Activated B cell treated with CpG ODN at 0.5 μM for 24 hours (primary cell): ENCODE measurements at regions not wholly inside any gene's neighbourhood (a gene's known extent, or its start where the extent isn't known, plus 50 kb on each side); places are given as distances from the start of the nearest gene placed in this dataset.
"Not testable (repeated sequence)": the region's sequence is repeated elsewhere in the genome, so short reads cannot be mapped to it uniquely, and the experiment has no call there.

Experiments
- ATAC-seq: fragments of 200-7000 bp; cut with Tn5 transposase; one replicate; pipeline ENCODE4 v1.10.0; 2021; ENCODE audit warnings: low read depth, mild to moderate bottlenecking, moderate library complexity
- CTCF ChIA-PET: fragments of 350-600 bp; sonication (Branson Sonifier 250); formaldehyde crosslinking; loops from one replicate; lab custom pipeline; 2021; ENCODE audit warnings: antibody characterized with exemption; lab: Charles Lee
- POLR2A ChIA-PET: fragments of 350-600 bp; sonication (Branson Sonifier 250); formaldehyde crosslinking; loops from one replicate; lab custom pipeline; 2021; ENCODE audit warnings: antibody characterized with exemption; lab: Charles Lee
- DNase-seq: peaks from one replicate; pipeline ENCODE4 v3.0.0; 2022
- H3K27ac Mint-ChIP-seq: one replicate; pipeline ENCODE4 v1.8.0; 2020; ENCODE audit warnings: mixed read lengths
- H3K27me3 Mint-ChIP-seq: one replicate; pipeline ENCODE4 v1.8.0; 2021; ENCODE audit warnings: mixed read lengths
- H3K36me3 Mint-ChIP-seq: one replicate; pipeline ENCODE4 v1.8.0; 2021; ENCODE audit warnings: low read depth, mixed read lengths
- H3K4me1 Mint-ChIP-seq: one replicate; pipeline ENCODE4 v1.8.0; 2021; ENCODE audit warnings: mixed read lengths
- H3K4me3 Mint-ChIP-seq: one replicate; pipeline ENCODE4 v1.8.0; 2020; ENCODE audit warnings: mild to moderate bottlenecking, mixed read lengths
- H3K9me3 Mint-ChIP-seq: one replicate; pipeline ENCODE4 v1.8.0; 2020; ENCODE audit warnings: mixed read lengths
- CTCF ChIP-seq: fragments of 200-600 bp; IDR thresholded peaks from one replicate; pipeline ENCODE4 v1.8.0; 2022; ENCODE audit warnings: antibody characterized with exemption, mild to moderate bottlenecking
- intact Hi-C: fragments of 100-400 bp; cut with micrococcal nuclease; formaldehyde crosslinking; loops from one replicate; pipeline ENCODE4 v1.15.1; 2024

GRCh38 chr6:4253604-4254231 is 118.3 kb upstream of the ECI2 start:
- no peak for TF ChIP-seq CTCF
- Mint-ChIP-seq H3K27ac (no peak overlapping the region), H3K4me1 (no peaks in the 10 kb centered on the region), H3K9me3 (no peaks in the 10 kb centered on the region), H3K4me3 (no peak overlapping the region), H3K27me3 (peaks cover 7% of the 10 kb centered on the region), H3K36me3 (no peaks in the 10 kb centered on the region)
- DNase-seq: no peak
- intact Hi-C loops: no loop called here
- ChIA-PET POLR2A (no interaction called here), CTCF (no interaction called here)
- ATAC-seq: no peak

GRCh38 chr6:4252445-4252844 is 117.1 kb upstream of the ECI2 start:
- H3K4me3 Mint-ChIP-seq, H3K27me3 Mint-ChIP-seq, DNase-seq, H3K36me3 Mint-ChIP-seq, H3K9me3 Mint-ChIP-seq, POLR2A ChIA-PET, ATAC-seq, H3K27ac Mint-ChIP-seq, intact Hi-C loops, CTCF ChIA-PET, H3K4me1 Mint-ChIP-seq: not testable (repeated sequence)

GRCh38 chr6:4250645-4251044 is 115.3 kb upstream of the ECI2 start:
- DNase-seq (no peak), ATAC-seq (no peak)
- Mint-ChIP-seq H3K36me3 (no peaks in the 10 kb centered on the region), H3K4me3 (no peak overlapping the region), H3K4me1 (no peaks in the 10 kb centered on the region), H3K27ac (no peak overlapping the region), H3K27me3 (peaks cover 7% of the 10 kb centered on the region), H3K9me3 (no peaks in the 10 kb centered on the region)
- ChIA-PET CTCF (no interaction called here), POLR2A (no interaction called here)
- intact Hi-C loops: no loop called here
- TF ChIP-seq CTCF: no peak

GRCh38 chr6:4243832-4244231 is 108.5 kb upstream of the ECI2 start:
- CTCF ChIA-PET, H3K4me3 Mint-ChIP-seq, intact Hi-C loops, H3K36me3 Mint-ChIP-seq, H3K27ac Mint-ChIP-seq, H3K4me1 Mint-ChIP-seq, ATAC-seq, DNase-seq, POLR2A ChIA-PET: not testable (repeated sequence)
- peaks cover 25% of the 10 kb centered on the region for H3K9me3 Mint-ChIP-seq
- peaks cover 11% of the 10 kb centered on the region for H3K27me3 Mint-ChIP-seq

- Mint-ChIP-seq H3K27ac (no peak overlapping the region), H3K27me3 (peaks cover 11% of the 10 kb centered on the region), H3K9me3 (peaks cover 25% of the 10 kb centered on the region), H3K36me3 (no peaks in the 10 kb centered on the region), H3K4me1 (no peaks in the 10 kb centered on the region), H3K4me3 (no peak overlapping the region)
- POLR2A ChIA-PET: no interaction called here
- DNase-seq (no peak), ATAC-seq (no peak)
- TF ChIP-seq CTCF: no peak
- CTCF ChIA-PET: no interaction called here
- intact Hi-C loops: no loop called here
Measured at GRCh38 chr6:4243237-4243636, 107.9 kb upstream of the ECI2 start.

- no peak for DNase-seq
- ChIA-PET CTCF (no interaction called here), POLR2A (no interaction called here)
- ATAC-seq: no peak
- Mint-ChIP-seq H3K4me1 (no peaks in the 10 kb centered on the region), H3K36me3 (no peaks in the 10 kb centered on the region), H3K27me3 (peaks cover 11% of the 10 kb centered on the region), H3K4me3 (no peak overlapping the region), H3K27ac (no peak overlapping the region), H3K9me3 (peaks cover 25% of the 10 kb centered on the region)
- intact Hi-C loops: no loop called here
- TF ChIP-seq CTCF: no peak
Measured at GRCh38 chr6:4242601-4243000, 107.2 kb upstream of the ECI2 start.
